Endothelial cell of umbilical vein (primary cell): ENCODE measurements at regions not wholly inside any gene's neighbourhood (a gene's known extent, or its start where the extent isn't known, plus 50 kb on each side); places are given as distances from the start of the nearest gene placed in this dataset.

Experiments
- BruUV-seq: library from RNA; stranded (reverse); fragments of 400-500 nt; replicated peaks from 2 replicates; lab custom pipeline; 2021; lab: Mats Ljungman, UMichigan
- CTCF ChIA-PET: fragments of 300-600, 350-600 bp; sonication (Branson Sonifier 250); formaldehyde crosslinking; loops from one replicate; lab custom pipeline; 2021; ENCODE audit warnings: antibody characterized with exemption, inconsistent platforms; lab: Charles Lee
- POLR2A ChIA-PET: fragments of 300-600, 350-600 bp; sonication (Branson Sonifier 250); formaldehyde crosslinking; loops from one replicate; lab custom pipeline; 2021; ENCODE audit warnings: antibody characterized with exemption, inconsistent platforms; lab: Charles Lee
- DNase-seq: peaks from one replicate; pipeline ENCODE4 v3.0.0-alpha.2; 2011; ENCODE audit warnings: low read depth, low spot score
- FAIRE-seq: peaks from 2 replicates; lab custom pipeline; 2011; peaks lifted over from hg19 to GRCh38; lab: Jason Lieb, UNC
- H2AFZ ChIP-seq: 2 replicates; pipeline ENCODE4 v1.6.0; 2012; ENCODE audit warnings: low read depth, low read length, control low read depth, inconsistent platforms
- H3K27ac ChIP-seq: 2 replicates; pipeline ENCODE4 v1.5.1; 2011; ENCODE audit warnings: low read depth, mild to moderate bottlenecking, control low read depth, low read length, moderate library complexity; ENCODE audit not compliant: insufficient read depth
- H3K27me3 ChIP-seq, 2 experiments: 2 replicates each; pipeline versions ENCODE4 v1.6.0 to v1.6.1; 2011; ENCODE audit warnings: low read length in 2 of 2, mixed read lengths in 1 of 2; ENCODE audit not compliant: control insufficient read depth in 2 of 2, insufficient read depth in 2 of 2
- H3K36me3 ChIP-seq, 2 experiments: 2 replicates in 1 of 2; 3 replicates in 1 of 2; pipeline ENCODE4 v1.5.1; 2011; ENCODE audit warnings: low read length in 2 of 2, mild to moderate bottlenecking in 1 of 2, moderate library complexity in 1 of 2; ENCODE audit not compliant: control insufficient read depth in 2 of 2, insufficient read depth in 2 of 2; ENCODE audit errors: extremely low read depth in 1 of 2
- H3K4me1 ChIP-seq: 3 replicates; pipeline ENCODE4 v1.5.1; 2011; ENCODE audit warnings: mild to moderate bottlenecking, low read length; ENCODE audit not compliant: control insufficient read depth, insufficient read depth; ENCODE audit errors: extremely low read depth
- H3K4me2 ChIP-seq: 2 replicates; pipeline ENCODE4 v1.6.1; 2011; ENCODE audit warnings: low read length, control low read depth, mixed read lengths; ENCODE audit not compliant: insufficient read depth
- H3K4me3 ChIP-seq, 3 experiments: fragments of 200-600 bp in 1 of 3; sonication (generic), shearing (Covaris generic) in 1 of 3; replicated peaks in 1 of 3; 2 replicates each; pipeline ENCODE4 v1.5.1; 2011 to 2016; ENCODE audit warnings: control low read depth in 3 of 3, low read length in 3 of 3, mild to moderate bottlenecking in 2 of 3, inconsistent platforms in 1 of 3, low read depth in 1 of 3, moderate library complexity in 1 of 3; ENCODE audit not compliant: insufficient read depth in 1 of 3
- H3K79me2 ChIP-seq: 2 replicates; pipeline ENCODE4 v1.6.0; 2012; ENCODE audit warnings: low read length, inconsistent platforms; ENCODE audit not compliant: control insufficient read depth, insufficient read depth
- H3K9ac ChIP-seq: replicated peaks from 2 replicates; pipeline ENCODE3; 2011; ENCODE audit warnings: low read length, control low read depth; ENCODE audit not compliant: insufficient read depth; ENCODE audit errors: extremely low read depth
- H3K9me1 ChIP-seq: replicated peaks from 3 replicates; pipeline ENCODE4 v1.6.0; 2011; ENCODE audit warnings: mild to moderate bottlenecking, low read length; ENCODE audit not compliant: control insufficient read depth, insufficient read depth; ENCODE audit errors: extremely low read depth
- H3K9me3 ChIP-seq: replicated peaks from 2 replicates; pipeline ENCODE4 v1.5.1; 2012; ENCODE audit warnings: low read length, inconsistent platforms; ENCODE audit not compliant: control insufficient read depth, insufficient read depth
- H4K20me1 ChIP-seq: replicated peaks from 2 replicates; pipeline ENCODE3; 2011; ENCODE audit warnings: mild to moderate bottlenecking, low read length; ENCODE audit not compliant: control insufficient read depth, insufficient read depth; ENCODE audit errors: extremely low read depth
- EZH2 ChIP-seq: IDR thresholded peaks from 2 replicates; pipeline ENCODE4 v1.6.1; 2012; ENCODE audit warnings: borderline replicate concordance, low read depth, mild to moderate bottlenecking, moderate library complexity, low read length, inconsistent platforms; ENCODE audit not compliant: severe bottlenecking
- FOS ChIP-seq: IDR thresholded peaks from 2 replicates; pipeline ENCODE4 v1.6.1; 2011; ENCODE audit warnings: mild to moderate bottlenecking, low read length, moderate library complexity, borderline replicate concordance; ENCODE audit not compliant: insufficient read depth
- GATA2 ChIP-seq: IDR thresholded peaks from 2 replicates; pipeline ENCODE4 v1.7.0; 2011; ENCODE audit warnings: low read depth, mild to moderate bottlenecking, moderate library complexity, mixed read lengths, low read length; ENCODE audit not compliant: insufficient read length, insufficient read depth
- JUN ChIP-seq: IDR thresholded peaks from 2 replicates; pipeline ENCODE4 v1.6.1; 2011; ENCODE audit warnings: borderline replicate concordance, low read depth; ENCODE audit not compliant: insufficient read length, insufficient read depth
- MYC ChIP-seq: IDR thresholded peaks from one replicate; pipeline ENCODE4 v1.6.1; 2011; ENCODE audit warnings: mild to moderate bottlenecking, low read depth, low read length
- POLR2A ChIP-seq: IDR thresholded peaks from 2 replicates; pipeline ENCODE4 v1.6.1; 2012; ENCODE audit warnings: low read depth, mild to moderate bottlenecking, control low read depth, low read length
- POLR2AphosphoS5 ChIP-seq: IDR thresholded peaks from 2 replicates; pipeline ENCODE4 v1.6.1; 2012; ENCODE audit warnings: low read depth, mild to moderate bottlenecking, control low read depth, low read length, moderate library complexity; ENCODE audit not compliant: insufficient read depth
- dilution Hi-C: fragments of 300-500 bp; cut with MboI; formaldehyde crosslinking; loops from one replicate; pipeline ENCODE4 v1.15.0; 2019; ENCODE audit warnings: low sequenced_read_pairs; ENCODE audit not compliant: extremely low pct_ligation_motif_present
- intact Hi-C: fragments of 100-400 bp; cut with micrococcal nuclease; formaldehyde crosslinking; loops from one replicate; pipeline ENCODE4 v1.10.0; 2022
- TF ChIP-seq, protein P1 (sequence below), 2 donors: IDR thresholded peaks; 1 replicate in 1 of 2; 2 replicates in 1 of 2; pipeline ENCODE4 v1.5.1; 2011; ENCODE audit warnings: low read length in 2 of 2, mild to moderate bottlenecking in 2 of 2, moderate library complexity in 2 of 2, control low read depth in 1 of 2, inconsistent platforms in 1 of 2, low read depth in 1 of 2; ENCODE audit not compliant: insufficient read depth in 1 of 2; ENCODE audit errors: extremely low read depth in 1 of 2
- TF ChIP-seq, protein P2 (sequence below): IDR thresholded peaks from 2 replicates; pipeline ENCODE4 v1.6.1; 2011; ENCODE audit not compliant: insufficient read depth, insufficient read length

DNA sequence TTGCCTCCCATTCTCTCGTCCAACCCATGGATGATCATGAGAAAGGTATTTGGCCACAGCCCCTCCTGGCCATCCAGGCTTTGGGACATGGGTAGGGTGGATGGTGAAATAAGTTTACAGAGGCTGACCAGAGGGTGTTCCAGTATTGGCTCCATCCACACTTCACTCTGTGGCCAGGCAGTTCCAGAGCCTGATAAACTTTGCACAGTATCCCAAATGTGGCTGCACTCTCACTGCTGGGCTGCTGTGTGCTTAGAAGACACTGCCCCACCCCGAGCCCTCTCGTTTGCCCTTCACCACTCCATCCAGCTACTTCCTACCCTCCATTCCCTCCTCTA, 72.0 kb upstream of the ZMIZ1 start:
- intact Hi-C loops: no loop called here
- no peak for TF ChIP-seq MYC
- TF ChIP-seq, protein P1, sequence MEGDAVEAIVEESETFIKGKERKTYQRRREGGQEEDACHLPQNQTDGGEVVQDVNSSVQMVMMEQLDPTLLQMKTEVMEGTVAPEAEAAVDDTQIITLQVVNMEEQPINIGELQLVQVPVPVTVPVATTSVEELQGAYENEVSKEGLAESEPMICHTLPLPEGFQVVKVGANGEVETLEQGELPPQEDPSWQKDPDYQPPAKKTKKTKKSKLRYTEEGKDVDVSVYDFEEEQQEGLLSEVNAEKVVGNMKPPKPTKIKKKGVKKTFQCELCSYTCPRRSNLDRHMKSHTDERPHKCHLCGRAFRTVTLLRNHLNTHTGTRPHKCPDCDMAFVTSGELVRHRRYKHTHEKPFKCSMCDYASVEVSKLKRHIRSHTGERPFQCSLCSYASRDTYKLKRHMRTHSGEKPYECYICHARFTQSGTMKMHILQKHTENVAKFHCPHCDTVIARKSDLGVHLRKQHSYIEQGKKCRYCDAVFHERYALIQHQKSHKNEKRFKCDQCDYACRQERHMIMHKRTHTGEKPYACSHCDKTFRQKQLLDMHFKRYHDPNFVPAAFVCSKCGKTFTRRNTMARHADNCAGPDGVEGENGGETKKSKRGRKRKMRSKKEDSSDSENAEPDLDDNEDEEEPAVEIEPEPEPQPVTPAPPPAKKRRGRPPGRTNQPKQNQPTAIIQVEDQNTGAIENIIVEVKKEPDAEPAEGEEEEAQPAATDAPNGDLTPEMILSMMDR (IDR thresholded peaks at IDR 0.05; ENCODE audit: extremely low read depth in 1 of 2, insufficient read depth in 1 of 2, low read depth in 1 of 2, low read length in 2 of 2): no peak
- TF ChIP-seq FOS: no peak
- TF ChIP-seq, protein P2, sequence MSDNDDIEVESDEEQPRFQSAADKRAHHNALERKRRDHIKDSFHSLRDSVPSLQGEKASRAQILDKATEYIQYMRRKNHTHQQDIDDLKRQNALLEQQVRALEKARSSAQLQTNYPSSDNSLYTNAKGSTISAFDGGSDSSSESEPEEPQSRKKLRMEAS: no peak
- no peak for TF ChIP-seq EZH2
- TF ChIP-seq JUN: no peak
- TF ChIP-seq POLR2AphosphoS5: no peak
- TF ChIP-seq POLR2A: no peak
- no peak for TF ChIP-seq GATA2
- Histone ChIP-seq H3K4me3 (no peak overlapping the region), H2AFZ (no peak overlapping the region), H3K9me1 (no peaks in the 10 kb centered on the region), H3K27me3 (no peaks in the 10 kb centered on the region), H3K36me3 (no peaks in the 10 kb centered on the region), H3K79me2 (no peaks in the 10 kb centered on the region), H3K4me2 (no peak overlapping the region), H3K4me1 (peaks cover 9% of the 10 kb centered on the region), H3K27ac (no peak overlapping the region), H3K9me3 (no peaks in the 10 kb centered on the region), H4K20me1 (no peaks in the 10 kb centered on the region), H3K9ac (no peak overlapping the region)
- FAIRE-seq (no peak), DNase-seq (no peak)
- dilution Hi-C loops: no loop called here
- POLR2A ChIA-PET: no interaction called here
- CTCF ChIA-PET: no interaction called here
- BruUV-seq: no TSS peak
